RWPE1 (cell line): ENCODE measurements at regions not wholly inside any gene's neighbourhood (a gene's known extent, or its start where the extent isn't known, plus 50 kb on each side); places are given as distances from the start of the nearest gene placed in this dataset.

Source experiments
- CTCF ChIA-PET: fragments of 350-600 bp; sonication (Branson Sonifier 250); formaldehyde crosslinking; extraction: SDS; loops from one replicate; lab custom pipeline; 2021; lab: Yijun Ruan, JAX
- POLR2A ChIA-PET: fragments of 400-600 bp; formaldehyde crosslinking; extraction: SDS; loops from one replicate; lab custom pipeline; 2020; ENCODE audit warnings: antibody characterized with exemption; ENCODE audit not compliant: low non-redundant PET; lab: Yijun Ruan, JAX
- DNase-seq: peaks from one replicate; pipeline ENCODE4 v3.0.0; 2012; ENCODE audit warnings: low spot score
- H3K27ac ChIP-seq: fragments of 450-650 bp; 2 replicates; pipeline ENCODE4 v1.5.1; 2017
- CTCF ChIP-seq: fragments of 450-650 bp; conservative IDR thresholded peaks from 2 replicates; pipeline ENCODE4 v1.5.1; 2017; ENCODE audit warnings: low read depth, mild to moderate bottlenecking

- DNase-seq: no peak
- TF ChIP-seq CTCF: no peak
- CTCF ChIA-PET: interaction anchor here (0.7 to 1.0 kb wide), 2 partner anchors 11 to 33 kb away, joined by 3 to 6 read pairs; no protein-coding TSS in a partner anchor
- POLR2A ChIA-PET: no interaction called here
- H3K27ac ChIP-seq: no peak overlapping the region
These were observed 777.7 kb downstream of the STIM2 start for GRCh38 chr4:27638163-27638915.

- no peak for DNase-seq
- ChIA-PET POLR2A (no interaction called here), CTCF (interaction anchor here (0.6 kb wide), 2 partner anchors 18 to 31 kb away, joined by 3 to 4 read pairs; no protein-coding TSS in a partner anchor)
These were observed 782.5 kb downstream of the STIM2 start for GRCh38 chr4:27643101-27643500.

GRCh38 chr4:27648416-27648815 is 787.8 kb downstream of the STIM2 start:
- POLR2A ChIA-PET: no interaction called here
- CTCF ChIA-PET: interaction anchor here (0.7 kb wide), 1 partner anchor 10 kb away, joined by 3 read pairs; no protein-coding TSS in a partner anchor
- H3K27ac ChIP-seq: no peak overlapping the region
- no peak for DNase-seq
- no peak for TF ChIP-seq CTCF

More at GRCh38 chr4:27643101-27643500, 782.5 kb downstream of the STIM2 start:
- H3K27ac ChIP-seq: no peak overlapping the region
- TF ChIP-seq CTCF: no peak

GRCh38 chr4:27662426-27662825 is 801.8 kb downstream of the STIM2 start:
- H3K27ac ChIP-seq: no peak overlapping the region
- POLR2A ChIA-PET: no interaction called here
- no peak for DNase-seq
- TF ChIP-seq CTCF: no peak
- CTCF ChIA-PET: no interaction called here

GRCh38 chr4:27666943-27667342 is 806.3 kb downstream of the STIM2 start:
- CTCF ChIA-PET: no interaction called here
- DNase-seq: no peak
- TF ChIP-seq CTCF: no peak
- POLR2A ChIA-PET: no interaction called here
- H3K27ac ChIP-seq: no peak overlapping the region

GRCh38 chr4:27668001-27668400 is 807.4 kb downstream of the STIM2 start:
- CTCF ChIA-PET: no interaction called here

More at GRCh38 chr4:27668001-27668400, 807.4 kb downstream of the STIM2 start:
- no peak for TF ChIP-seq CTCF
- H3K27ac ChIP-seq: no peak overlapping the region
- no peak for DNase-seq
- POLR2A ChIA-PET: no interaction called here
